ENCODE measurements at regions not wholly inside any gene's neighbourhood (a gene's known extent, or its start where the extent isn't known, plus 50 kb on each side); places are given as distances from the start of the nearest gene placed in this dataset.

DNA sequence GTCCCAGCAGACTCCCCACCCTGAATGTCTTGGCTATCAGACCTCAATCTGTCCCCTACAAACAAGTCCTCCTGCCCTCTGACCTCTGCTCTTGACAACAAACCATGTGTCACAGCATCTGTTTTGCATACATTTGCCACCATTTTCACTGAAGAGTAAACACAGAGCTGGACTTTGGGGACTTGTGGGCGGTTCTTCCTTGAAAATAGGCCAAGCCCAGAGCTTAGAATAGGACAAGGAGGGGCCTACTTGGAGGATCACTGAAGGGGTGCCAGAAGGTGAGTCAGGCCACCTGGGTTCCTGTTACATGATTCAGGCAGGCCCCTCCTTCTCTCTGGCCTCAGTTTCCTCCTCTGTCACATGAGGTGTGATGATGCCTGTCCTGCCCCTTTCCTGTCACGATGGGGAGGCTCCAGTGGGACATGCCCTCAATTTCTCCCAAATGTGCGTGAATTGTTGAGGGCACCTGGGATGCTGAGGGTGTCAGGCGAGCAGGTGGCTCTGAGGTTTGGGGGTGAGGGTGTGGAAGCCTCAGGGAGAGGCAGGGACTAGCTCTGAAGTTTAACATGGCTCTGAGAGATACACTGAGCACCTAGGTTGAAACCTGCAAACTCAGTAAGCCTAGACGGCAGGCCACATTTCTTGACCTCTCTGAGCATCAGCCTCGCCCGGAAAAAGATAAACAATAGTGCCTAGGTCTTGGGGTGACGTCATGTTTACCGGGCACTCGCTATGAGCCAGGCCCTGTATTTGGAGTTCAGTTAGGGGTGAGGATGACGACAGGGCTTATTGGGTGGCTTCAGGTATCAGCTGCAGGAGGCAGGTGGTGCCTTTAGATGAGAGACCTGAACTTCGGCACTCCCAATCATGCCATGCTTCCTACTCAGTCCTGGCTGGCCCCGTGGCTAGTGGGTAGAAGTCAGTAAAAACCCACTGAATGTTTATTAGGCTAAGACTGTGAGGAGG lies 107.6 kb upstream of the PITX1 start:
- Histone ChIP-seq H3K4me1 (ENCODE audit: control insufficient read depth, insufficient read depth, low read length, poor library complexity, severe bottlenecking) (no peaks in the 10 kb centered on the region), H3K36me3 (ENCODE audit: control insufficient read depth, insufficient read depth, low read length) (no peaks in the 10 kb centered on the region), H3K27me3 (replicated peaks; ENCODE audit: control insufficient read depth, insufficient read depth, low read length, poor library complexity, severe bottlenecking) (no peaks in the 10 kb centered on the region), H3K4me3 (ENCODE audit: insufficient read depth, low read depth, low read length, poor library complexity, severe bottlenecking) (no peak overlapping the region), H3K27ac (ENCODE audit: insufficient read depth, low read length, poor library complexity, severe bottlenecking) (no peak overlapping the region), H3K9me3 (ENCODE audit: control insufficient read depth, low read length) (no peaks in the 10 kb centered on the region)
- DNase-seq: no peak

DNA sequence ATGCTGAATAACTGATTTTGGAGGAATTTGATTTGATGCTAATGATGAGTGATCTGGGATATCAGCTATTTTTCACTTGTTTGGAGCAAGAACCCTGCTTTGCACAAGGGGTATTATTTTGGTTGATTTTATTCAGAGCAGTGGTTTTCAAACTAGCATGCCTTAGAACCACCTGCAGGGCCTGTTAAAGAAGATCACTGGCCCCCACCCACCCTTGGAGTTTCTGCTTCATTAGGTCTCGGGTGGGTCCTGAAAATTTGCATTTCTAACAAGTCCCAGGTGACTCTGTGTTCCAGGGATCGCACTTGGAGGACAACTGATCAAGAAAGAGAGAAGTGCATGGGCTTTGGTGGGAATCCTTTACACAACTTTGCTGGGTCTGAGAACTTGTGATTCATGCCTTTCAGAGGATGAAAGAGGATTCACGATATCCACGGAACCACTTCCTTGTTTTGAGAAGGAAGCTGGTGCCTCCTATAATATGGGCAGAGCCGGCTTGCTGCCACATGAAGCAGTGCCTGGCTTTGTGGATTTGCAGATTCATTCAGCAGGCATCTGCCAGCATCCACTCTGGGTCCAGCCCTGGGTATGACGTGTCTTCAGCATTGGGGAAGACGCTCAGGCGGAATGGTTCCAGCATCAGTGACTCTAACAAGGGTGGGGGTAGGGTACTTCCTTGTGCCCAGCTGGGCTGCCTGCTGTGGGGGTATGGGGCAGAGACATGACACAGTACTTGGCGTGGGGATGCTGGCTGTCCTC lies 106.6 kb upstream of the PITX1 start:
- Histone ChIP-seq H3K9me3 (ENCODE audit: control insufficient read depth, low read length) (no peaks in the 10 kb centered on the region), H3K4me1 (ENCODE audit: control insufficient read depth, insufficient read depth, low read length, poor library complexity, severe bottlenecking) (no peaks in the 10 kb centered on the region), H3K4me3 (ENCODE audit: insufficient read depth, low read depth, low read length, poor library complexity, severe bottlenecking) (no peak overlapping the region), H3K27ac (ENCODE audit: insufficient read depth, low read length, poor library complexity, severe bottlenecking) (no peak overlapping the region), H3K27me3 (replicated peaks; ENCODE audit: control insufficient read depth, insufficient read depth, low read length, poor library complexity, severe bottlenecking) (no peaks in the 10 kb centered on the region), H3K36me3 (ENCODE audit: control insufficient read depth, insufficient read depth, low read length) (no peaks in the 10 kb centered on the region)
- DNase-seq: no peak

DNA sequence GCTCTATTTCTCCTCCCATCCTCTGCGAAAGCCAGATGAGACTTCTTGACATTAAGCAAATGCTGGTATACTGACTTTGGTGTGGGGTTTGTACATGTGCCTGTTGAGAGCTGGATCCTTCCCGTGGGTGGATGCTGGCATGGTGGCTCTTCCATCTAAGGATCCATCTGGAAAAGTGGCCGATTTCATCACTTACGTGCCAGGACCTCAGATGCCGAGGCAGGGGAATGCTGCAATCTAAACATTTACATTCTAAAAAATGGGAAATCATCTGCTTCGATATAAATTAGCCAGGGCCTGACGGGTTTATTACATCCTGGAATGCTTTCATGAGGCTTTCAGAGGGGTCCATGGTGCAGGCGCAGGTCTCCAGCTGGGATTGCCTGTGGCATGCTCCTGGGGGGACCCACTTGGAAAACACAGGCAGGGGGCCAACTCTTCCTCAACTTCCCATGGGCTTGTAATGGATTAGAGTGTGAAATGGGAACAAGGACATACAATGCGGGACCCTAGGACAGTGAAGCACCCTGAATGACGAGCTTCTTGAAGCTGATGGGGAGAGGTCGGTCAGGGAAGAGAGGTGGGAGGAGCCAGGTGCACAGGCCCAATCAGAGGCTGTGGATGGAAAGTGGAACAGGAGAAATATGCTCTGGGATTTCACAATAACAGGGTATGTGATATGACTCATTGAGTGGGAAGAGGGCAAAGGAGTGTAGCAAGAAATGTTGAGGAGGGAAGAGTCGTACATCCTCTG lies 105.5 kb upstream of the PITX1 start:
- H3K9me3 ChIP-seq (ENCODE audit: control insufficient read depth, low read length): no peaks in the 10 kb centered on the region
- H3K4me1 ChIP-seq (ENCODE audit: control insufficient read depth, insufficient read depth, low read length, poor library complexity, severe bottlenecking): no peaks in the 10 kb centered on the region
- H3K27ac ChIP-seq (ENCODE audit: insufficient read depth, low read length, poor library complexity, severe bottlenecking): no peak overlapping the region
- H3K4me3 ChIP-seq (ENCODE audit: insufficient read depth, low read depth, low read length, poor library complexity, severe bottlenecking): no peak overlapping the region
- H3K36me3 ChIP-seq (ENCODE audit: control insufficient read depth, insufficient read depth, low read length): no peaks in the 10 kb centered on the region
- DNase-seq: no peak
- H3K27me3 ChIP-seq (replicated peaks; ENCODE audit: control insufficient read depth, insufficient read depth, low read length, poor library complexity, severe bottlenecking): no peaks in the 10 kb centered on the region

DNA sequence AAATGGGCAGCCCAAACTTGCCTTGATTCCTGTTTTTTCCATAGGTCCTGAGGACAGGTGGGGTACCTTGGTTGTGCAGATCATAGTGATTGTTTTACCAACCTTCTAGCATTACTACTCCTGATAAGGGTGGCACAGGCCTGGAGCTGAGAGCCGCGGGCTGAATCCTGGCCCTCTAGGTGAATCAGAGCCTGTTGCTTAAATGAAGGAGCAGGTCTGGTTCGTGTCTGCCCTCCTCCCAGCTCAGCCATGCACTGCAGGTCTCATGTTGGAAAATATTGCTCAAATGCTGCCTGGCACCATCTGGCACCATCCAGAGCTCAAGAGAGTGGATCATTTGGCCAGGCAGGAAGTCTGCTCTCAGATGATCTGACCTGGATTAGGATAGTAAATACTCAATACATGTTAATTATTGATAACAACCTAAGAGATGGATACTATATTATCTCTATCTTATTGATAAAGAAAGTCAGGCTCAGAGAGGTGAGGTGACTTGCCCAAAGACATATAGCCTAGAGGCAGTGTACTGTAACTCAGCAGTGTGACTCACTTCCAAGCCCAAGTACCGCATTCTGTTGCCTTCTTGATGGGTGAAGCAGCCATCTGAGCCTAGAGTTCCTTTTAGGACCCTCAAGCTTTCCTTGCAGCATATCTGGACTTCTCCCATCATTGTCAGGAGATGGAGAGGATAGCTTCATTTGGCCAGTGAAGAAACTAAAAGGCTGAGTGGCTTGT lies 104.3 kb upstream of the PITX1 start:
- Histone ChIP-seq H3K36me3 (ENCODE audit: control insufficient read depth, insufficient read depth, low read length) (no peaks in the 10 kb centered on the region), H3K27me3 (replicated peaks; ENCODE audit: control insufficient read depth, insufficient read depth, low read length, poor library complexity, severe bottlenecking) (no peaks in the 10 kb centered on the region)
- DNase-seq: no peak

DNA sequence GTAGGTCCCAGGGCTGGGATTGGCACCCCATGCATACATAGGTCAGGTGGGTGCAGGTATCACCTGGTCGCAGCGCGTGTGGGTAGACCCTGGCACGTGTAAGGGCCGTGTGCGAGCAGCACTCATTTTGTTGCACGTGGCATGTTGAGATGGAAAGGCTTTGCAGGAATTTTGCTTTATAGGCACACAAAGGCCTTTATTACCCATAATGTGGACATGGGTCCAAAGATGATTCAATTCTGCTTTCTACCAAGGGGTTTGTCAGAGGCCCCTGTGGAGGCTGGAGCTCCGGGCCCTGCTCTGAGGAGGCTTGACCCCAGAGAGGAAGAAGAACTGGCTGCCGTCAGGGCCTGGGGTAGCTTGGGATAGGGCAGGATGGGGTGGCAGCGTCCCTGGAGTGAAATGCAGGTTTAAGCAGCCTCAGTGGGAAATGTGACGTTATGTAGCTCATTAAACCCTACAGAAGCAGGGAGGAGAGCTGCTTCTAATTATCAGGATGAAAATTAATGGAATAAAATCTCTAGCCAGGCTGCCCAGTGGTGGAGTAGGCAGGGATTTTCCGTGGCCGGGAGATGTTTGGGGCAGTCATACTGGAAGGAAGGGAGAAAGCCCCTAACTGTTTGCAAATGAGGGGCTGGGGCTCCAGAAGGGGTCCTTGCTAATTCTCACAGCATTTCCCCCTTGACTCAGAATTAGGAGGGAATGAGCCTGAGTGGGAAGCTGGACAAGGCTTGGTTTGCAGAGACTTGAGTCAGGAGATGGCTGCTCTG lies 103.3 kb upstream of the PITX1 start:
- Histone ChIP-seq H3K4me1 (ENCODE audit: control insufficient read depth, insufficient read depth, low read length, poor library complexity, severe bottlenecking) (no peaks in the 10 kb centered on the region), H3K9me3 (ENCODE audit: control insufficient read depth, low read length) (no peaks in the 10 kb centered on the region), H3K27ac (ENCODE audit: insufficient read depth, low read length, poor library complexity, severe bottlenecking) (no peak overlapping the region)

More for the DNA sequence above, 104.3 kb upstream of the PITX1 start:
- H3K4me3 ChIP-seq (ENCODE audit: insufficient read depth, low read depth, low read length, poor library complexity, severe bottlenecking): no peak overlapping the region
- H3K4me1 ChIP-seq (ENCODE audit: control insufficient read depth, insufficient read depth, low read length, poor library complexity, severe bottlenecking): no peaks in the 10 kb centered on the region
- H3K27ac ChIP-seq (ENCODE audit: insufficient read depth, low read length, poor library complexity, severe bottlenecking): no peak overlapping the region
- H3K9me3 ChIP-seq (ENCODE audit: control insufficient read depth, low read length): no peaks in the 10 kb centered on the region

DNA sequence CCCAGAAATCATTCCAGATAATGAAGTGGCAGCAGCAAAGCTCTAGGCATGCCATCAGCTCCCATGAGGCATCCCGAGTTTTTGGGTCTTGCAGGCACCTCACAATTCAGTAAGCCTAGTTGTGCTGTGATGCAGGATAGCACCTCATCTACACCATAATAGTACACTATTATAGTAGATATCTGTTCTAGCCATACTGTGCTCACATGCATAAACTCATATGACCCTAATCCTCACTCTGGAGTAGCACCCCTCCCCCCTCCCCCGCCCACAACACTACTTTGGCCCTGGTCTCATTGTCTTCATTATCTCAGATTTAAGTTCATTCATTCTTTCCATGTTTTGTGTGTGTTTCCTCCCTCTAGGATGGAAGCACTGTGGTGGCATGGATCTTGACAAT lies 102.5 kb upstream of the PITX1 start:
- no peak for DNase-seq
- no peaks in the 10 kb centered on the region for H3K9me3 ChIP-seq (ENCODE audit: control insufficient read depth, low read length)
- H3K4me3 ChIP-seq (ENCODE audit: insufficient read depth, low read depth, low read length, poor library complexity, severe bottlenecking): no peak overlapping the region
- no peaks in the 10 kb centered on the region for H3K27me3 ChIP-seq (replicated peaks; ENCODE audit: control insufficient read depth, insufficient read depth, low read length, poor library complexity, severe bottlenecking)
- H3K36me3 ChIP-seq (ENCODE audit: control insufficient read depth, insufficient read depth, low read length): no peaks in the 10 kb centered on the region
- no peak overlapping the region for H3K27ac ChIP-seq (ENCODE audit: insufficient read depth, low read length, poor library complexity, severe bottlenecking)
- H3K4me1 ChIP-seq (ENCODE audit: control insufficient read depth, insufficient read depth, low read length, poor library complexity, severe bottlenecking): no peaks in the 10 kb centered on the region

More for the DNA sequence above, 103.3 kb upstream of the PITX1 start:
- no peak for DNase-seq
- Histone ChIP-seq H3K27me3 (replicated peaks; ENCODE audit: control insufficient read depth, insufficient read depth, low read length, poor library complexity, severe bottlenecking) (no peaks in the 10 kb centered on the region), H3K4me3 (ENCODE audit: insufficient read depth, low read depth, low read length, poor library complexity, severe bottlenecking) (no peak overlapping the region), H3K36me3 (ENCODE audit: control insufficient read depth, insufficient read depth, low read length) (no peaks in the 10 kb centered on the region)

DNA sequence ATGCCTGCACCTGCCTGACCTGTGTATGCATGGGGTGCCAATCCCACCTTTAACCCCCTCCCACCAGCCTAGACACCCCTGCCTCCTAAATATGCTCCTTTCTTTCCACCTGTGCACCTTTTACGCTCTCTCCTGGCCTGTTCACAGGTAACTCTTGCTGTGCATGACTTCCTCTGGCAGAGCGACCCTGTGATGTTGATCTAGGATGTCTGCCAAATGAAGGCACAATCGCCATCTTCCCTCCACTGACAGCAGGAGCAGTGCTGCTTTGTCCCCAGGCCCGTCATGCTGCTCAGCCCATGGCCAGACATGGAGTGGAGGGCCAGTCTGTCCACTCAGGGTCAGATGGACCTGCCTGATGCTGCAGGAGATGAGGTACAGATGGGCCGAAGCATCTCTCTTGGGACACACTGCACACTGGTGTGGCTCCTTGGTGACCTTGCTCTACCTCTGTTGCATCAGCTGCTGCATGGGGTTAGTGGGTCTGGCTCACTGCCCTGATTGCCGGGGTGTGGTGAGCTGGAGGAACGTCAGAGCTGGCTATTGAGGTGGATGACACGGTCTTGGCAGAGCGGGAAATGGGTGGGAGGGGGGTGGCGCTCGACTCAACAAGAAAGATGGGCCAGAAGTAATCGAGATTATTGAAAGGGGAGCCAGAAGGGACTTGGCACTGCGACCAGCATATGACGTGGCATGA lies 101.7 kb upstream of the PITX1 start:
- DNase-seq: no peak
- no peak overlapping the region for H3K27ac ChIP-seq (ENCODE audit: insufficient read depth, low read length, poor library complexity, severe bottlenecking)

DNA sequence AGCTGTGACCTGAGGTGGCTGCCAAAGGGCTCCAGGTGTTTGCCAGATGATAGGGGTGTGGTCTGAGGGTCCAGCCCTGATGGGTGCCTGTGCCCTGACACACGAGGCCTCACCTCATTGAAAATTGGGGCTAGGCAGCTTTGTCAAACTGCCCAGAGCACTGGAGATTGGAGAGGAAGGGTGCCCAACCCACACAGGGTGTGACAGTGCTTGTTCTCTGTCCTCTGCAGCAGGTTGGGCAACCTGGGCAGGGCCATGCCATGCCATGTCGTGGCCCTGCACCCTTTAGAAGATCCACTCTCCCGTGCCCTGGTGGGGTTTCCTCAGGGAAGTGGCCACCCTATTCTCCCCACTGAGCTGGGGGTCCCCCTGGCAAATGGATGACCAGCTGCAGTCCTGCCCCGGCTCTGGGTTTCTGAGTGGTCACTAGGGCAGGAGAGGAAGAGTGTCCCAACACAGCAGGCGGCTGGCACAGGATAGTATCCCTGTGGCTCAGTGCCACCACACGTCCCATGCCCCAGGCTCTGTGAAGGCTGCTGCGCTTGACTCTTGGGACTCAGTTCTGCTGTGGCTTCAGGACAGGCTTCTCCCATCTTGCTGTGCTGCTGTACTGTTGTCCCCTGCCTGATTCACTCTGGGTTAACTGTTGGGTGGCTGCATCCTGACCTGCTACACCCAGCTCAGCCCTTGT lies 100.8 kb upstream of the PITX1 start:
- no peak overlapping the region for H3K27ac ChIP-seq (ENCODE audit: insufficient read depth, low read length, poor library complexity, severe bottlenecking)
- no peaks in the 10 kb centered on the region for H3K27me3 ChIP-seq (replicated peaks; ENCODE audit: control insufficient read depth, insufficient read depth, low read length, poor library complexity, severe bottlenecking)
- H3K4me1 ChIP-seq (ENCODE audit: control insufficient read depth, insufficient read depth, low read length, poor library complexity, severe bottlenecking): no peaks in the 10 kb centered on the region
- no peaks in the 10 kb centered on the region for H3K9me3 ChIP-seq (ENCODE audit: control insufficient read depth, low read length)
- H3K36me3 ChIP-seq (ENCODE audit: control insufficient read depth, insufficient read depth, low read length): no peaks in the 10 kb centered on the region
- DNase-seq: no peak
- no peak overlapping the region for H3K4me3 ChIP-seq (ENCODE audit: insufficient read depth, low read depth, low read length, poor library complexity, severe bottlenecking)

More for the DNA sequence above, 101.7 kb upstream of the PITX1 start:
- no peaks in the 10 kb centered on the region for H3K9me3 ChIP-seq (ENCODE audit: control insufficient read depth, low read length)
- H3K36me3 ChIP-seq (ENCODE audit: control insufficient read depth, insufficient read depth, low read length): no peaks in the 10 kb centered on the region
- no peaks in the 10 kb centered on the region for H3K4me1 ChIP-seq (ENCODE audit: control insufficient read depth, insufficient read depth, low read length, poor library complexity, severe bottlenecking)
- H3K27me3 ChIP-seq (replicated peaks; ENCODE audit: control insufficient read depth, insufficient read depth, low read length, poor library complexity, severe bottlenecking): no peaks in the 10 kb centered on the region
- H3K4me3 ChIP-seq (ENCODE audit: insufficient read depth, low read depth, low read length, poor library complexity, severe bottlenecking): no peak overlapping the region
